Thyroid gland (tissue), 4 donors: ENCODE measurements at regions not wholly inside any gene's neighbourhood (a gene's known extent, or its start where the extent isn't known, plus 50 kb on each side); places are given as distances from the start of the nearest gene placed in this dataset.

Experiments
- CTCF ChIP-seq, 6 experiments: fragments of 200-600 bp in 3 of 6; fragments of 450-650 bp in 3 of 6; sonication (generic) in 3 of 6; IDR thresholded peaks; one replicate each; pipeline ENCODE4 v1.5.1; 2016 to 2019; ENCODE audit warnings: antibody characterized with exemption in 6 of 6, mild to moderate bottlenecking in 2 of 6, inconsistent platforms in 1 of 6, moderate library complexity in 1 of 6
- POLR2A ChIP-seq, 2 donors: fragments of 450-650 bp; IDR thresholded peaks; one replicate each; pipeline ENCODE4 v1.6.1; 2017; ENCODE audit warnings: antibody characterized with exemption in 2 of 2, mild to moderate bottlenecking in 2 of 2, moderate library complexity in 1 of 2

DNA sequence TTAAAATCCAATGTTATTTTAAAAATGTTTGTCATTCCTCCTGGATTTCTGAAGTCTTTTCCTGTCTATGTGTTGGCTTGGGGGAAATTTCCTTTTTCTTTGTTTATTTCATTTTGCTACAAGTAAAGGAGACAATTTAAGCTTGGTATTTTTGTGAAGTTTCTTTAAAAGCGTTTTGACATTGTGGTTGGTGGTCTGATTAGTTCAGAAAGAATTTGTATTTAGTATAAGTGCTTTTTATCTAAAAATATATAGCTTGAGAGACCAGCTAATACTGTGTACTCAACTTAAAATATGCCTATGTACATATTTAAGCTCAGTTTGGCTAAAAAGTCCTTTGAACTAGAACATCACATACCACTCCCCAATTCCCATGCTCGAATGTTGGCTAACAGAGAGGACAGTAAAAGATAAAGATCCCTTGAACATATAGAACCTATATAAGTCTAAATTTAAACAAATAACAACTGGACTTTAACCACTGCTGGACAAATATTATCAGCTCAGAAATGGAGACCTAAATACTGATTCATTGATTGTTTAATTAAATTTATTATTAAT is 237.6 kb downstream of the TLE4 start:
- no peak for TF ChIP-seq CTCF (IDR thresholded peaks at IDR 0.05)
- no peak for TF ChIP-seq POLR2A (IDR thresholded peaks at IDR 0.05)
